GM19239 (cell line): ENCODE measurements at regions not wholly inside any gene's neighbourhood (a gene's known extent, or its start where the extent isn't known, plus 50 kb on each side); places are given as distances from the start of the nearest gene placed in this dataset.
"Not testable (repeated sequence)": the region's sequence is repeated elsewhere in the genome, so short reads cannot be mapped to it uniquely, and the experiment has no call there.

Experiments
- DNase-seq: peaks from one replicate; pipeline ENCODE4 v3.0.0; 2011; ENCODE audit warnings: low spot score; ENCODE audit not compliant: insufficient read length
- FAIRE-seq: peaks from 2 replicates; lab custom pipeline; 2011; peaks lifted over from hg19 to GRCh38; lab: Jason Lieb, UNC

GRCh38 chr3:167018591-167019111 is 361.4 kb downstream of the ZBBX start:
- FAIRE-seq, DNase-seq: not testable (repeated sequence)

- DNase-seq (no peak), FAIRE-seq (no peak)
Observed at GRCh38 chr3:167012691-167013090, 367.4 kb downstream of the ZBBX start.

- FAIRE-seq (no peak), DNase-seq (no peak)
Observed at GRCh38 chr3:167008791-167009190, 371.3 kb downstream of the ZBBX start.

- FAIRE-seq (no peak), DNase-seq (no peak)
Observed at GRCh38 chr3:167001374-167001773, 378.7 kb downstream of the ZBBX start.

- FAIRE-seq (no peak), DNase-seq (no peak)
Observed at GRCh38 chr3:166993015-166993630, 387.0 kb downstream of the ZBBX start.

GRCh38 chr3:166986000-166986399 is 394.1 kb downstream of the ZBBX start:
- DNase-seq (no peak), FAIRE-seq (no peak)

- FAIRE-seq, DNase-seq: not testable (repeated sequence)
Observed at GRCh38 chr3:166975796-166976195, 404.3 kb downstream of the ZBBX start.

- not testable (repeated sequence) for DNase-seq
Observed at GRCh38 chr3:166967714-166968113, 412.4 kb downstream of the ZBBX start.

GRCh38 chr3:166962911-166963310 is 417.2 kb downstream of the ZBBX start:
- DNase-seq: no peak
- no peak for FAIRE-seq

More at GRCh38 chr3:166967714-166968113, 412.4 kb downstream of the ZBBX start:
- FAIRE-seq: not testable (repeated sequence)

- FAIRE-seq (no peak), DNase-seq (no peak)
Observed at GRCh38 chr3:166957121-166957520, 423.0 kb downstream of the ZBBX start.

- DNase-seq (no peak), FAIRE-seq (no peak)
Observed at GRCh38 chr3:166955201-166955939, 424.7 kb downstream of the ZBBX start.

- FAIRE-seq: no peak
- no peak for DNase-seq
Observed at GRCh38 chr3:166934879-166935278, 445.2 kb downstream of the ZBBX start.

- DNase-seq (no peak), FAIRE-seq (no peak)
Observed at GRCh38 chr3:166917437-166917836, 462.7 kb downstream of the ZBBX start.

GRCh38 chr3:166902374-166902773 is 477.7 kb downstream of the ZBBX start:
- DNase-seq (no peak), FAIRE-seq (no peak)

GRCh38 chr3:166900866-166901577 is 479.1 kb downstream of the ZBBX start:
- DNase-seq (no peak), FAIRE-seq (no peak)

- no peak for FAIRE-seq
Observed at GRCh38 chr3:166897811-166898210, 482.3 kb downstream of the ZBBX start.

GRCh38 chr3:166889241-166889640 is 490.9 kb downstream of the ZBBX start:
- DNase-seq: no peak
- FAIRE-seq: no peak

More at GRCh38 chr3:166897811-166898210, 482.3 kb downstream of the ZBBX start:
- DNase-seq: no peak

- no peak for FAIRE-seq
- no peak for DNase-seq
Observed at GRCh38 chr3:166879661-166880060, 500.4 kb downstream of the ZBBX start.

- no peak for FAIRE-seq
- DNase-seq: no peak
Observed at GRCh38 chr3:166877971-166878370, 502.1 kb downstream of the ZBBX start.

- no peak for DNase-seq
- FAIRE-seq: no peak
Observed at GRCh38 chr3:166864473-166865467, 515.3 kb downstream of the ZBBX start.
